ENCODE measurements at regions not wholly inside any gene's neighbourhood (a gene's known extent, or its start where the extent isn't known, plus 50 kb on each side); places are given as distances from the start of the nearest gene placed in this dataset.
"Not testable (repeated sequence)": the region's sequence is repeated elsewhere in the genome, so short reads cannot be mapped to it uniquely, and the experiment has no call there.

DNA sequence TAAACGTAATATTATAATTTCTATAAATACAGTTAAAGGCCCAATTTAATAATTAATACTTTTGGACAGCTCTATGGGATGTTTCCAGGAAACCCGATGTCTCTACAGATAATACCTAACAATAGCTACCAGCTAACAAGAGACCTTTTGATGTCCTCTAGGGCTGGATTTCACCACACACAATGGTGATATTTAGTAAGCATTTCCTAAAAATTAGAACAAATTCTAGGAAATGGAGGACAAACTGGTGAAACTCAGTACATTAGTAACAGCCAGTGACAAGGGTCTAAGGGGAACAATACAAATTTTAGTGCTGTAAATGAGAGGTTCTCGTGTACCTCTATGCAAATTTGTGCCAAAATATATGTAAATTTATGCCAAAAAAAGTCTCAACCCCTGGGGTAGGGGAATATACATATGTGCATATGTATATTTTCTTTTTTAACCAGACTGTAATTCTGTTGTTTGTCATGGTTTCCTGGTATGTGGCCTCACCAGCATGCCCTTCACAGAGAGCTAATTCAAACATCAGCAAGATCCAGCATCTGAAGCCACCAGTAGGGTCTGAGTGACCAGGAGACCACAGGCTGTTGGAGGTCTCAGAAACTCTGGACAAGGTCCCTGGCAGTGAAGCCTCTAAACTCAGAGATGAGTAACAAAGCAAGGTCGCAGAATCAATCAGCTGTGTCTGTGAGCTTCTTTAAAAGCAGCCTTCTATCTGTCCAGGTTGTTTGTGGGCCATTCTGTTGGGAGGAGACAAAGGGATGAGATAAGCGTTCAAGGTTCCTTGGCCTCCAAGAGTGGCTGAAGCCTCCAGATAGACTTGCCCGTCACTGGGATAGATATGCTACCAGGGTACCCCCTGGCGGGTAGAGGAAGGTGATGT lies 235.1 kb upstream of the RREB1 start:
- TF ChIP-seq ZFX (IDR thresholded peaks at IDR 0.05) = no peak
- TF ChIP-seq, protein P1, sequence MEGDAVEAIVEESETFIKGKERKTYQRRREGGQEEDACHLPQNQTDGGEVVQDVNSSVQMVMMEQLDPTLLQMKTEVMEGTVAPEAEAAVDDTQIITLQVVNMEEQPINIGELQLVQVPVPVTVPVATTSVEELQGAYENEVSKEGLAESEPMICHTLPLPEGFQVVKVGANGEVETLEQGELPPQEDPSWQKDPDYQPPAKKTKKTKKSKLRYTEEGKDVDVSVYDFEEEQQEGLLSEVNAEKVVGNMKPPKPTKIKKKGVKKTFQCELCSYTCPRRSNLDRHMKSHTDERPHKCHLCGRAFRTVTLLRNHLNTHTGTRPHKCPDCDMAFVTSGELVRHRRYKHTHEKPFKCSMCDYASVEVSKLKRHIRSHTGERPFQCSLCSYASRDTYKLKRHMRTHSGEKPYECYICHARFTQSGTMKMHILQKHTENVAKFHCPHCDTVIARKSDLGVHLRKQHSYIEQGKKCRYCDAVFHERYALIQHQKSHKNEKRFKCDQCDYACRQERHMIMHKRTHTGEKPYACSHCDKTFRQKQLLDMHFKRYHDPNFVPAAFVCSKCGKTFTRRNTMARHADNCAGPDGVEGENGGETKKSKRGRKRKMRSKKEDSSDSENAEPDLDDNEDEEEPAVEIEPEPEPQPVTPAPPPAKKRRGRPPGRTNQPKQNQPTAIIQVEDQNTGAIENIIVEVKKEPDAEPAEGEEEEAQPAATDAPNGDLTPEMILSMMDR (conservative IDR thresholded peaks at IDR 0.05) = no peak
- no peak overlapping the region for H3K27ac ChIP-seq

DNA sequence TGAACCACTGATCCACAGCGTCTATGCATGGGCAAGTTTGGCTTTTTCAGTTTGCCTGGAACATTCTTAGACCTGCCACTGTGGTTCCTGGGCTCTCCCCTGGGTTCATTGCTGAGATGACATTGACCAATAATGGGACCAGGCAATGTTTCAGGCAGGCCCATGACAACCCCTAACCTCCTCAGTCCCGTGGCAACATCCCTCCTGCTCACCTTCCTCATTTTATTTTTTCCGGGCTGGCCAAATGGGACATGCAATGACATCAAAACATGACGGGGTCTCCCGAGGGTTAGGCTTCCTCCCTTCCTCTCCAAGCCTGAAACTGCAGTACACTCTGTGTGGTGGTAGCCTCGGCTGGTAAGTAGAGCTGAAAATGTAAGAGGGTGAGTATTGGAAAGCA lies 234.0 kb upstream of the RREB1 start:
- TF ChIP-seq, protein P1 (conservative IDR thresholded peaks at IDR 0.05) = no peak
- no peak for TF ChIP-seq ZFX (IDR thresholded peaks at IDR 0.05)
- H3K27ac ChIP-seq = no peak overlapping the region

DNA sequence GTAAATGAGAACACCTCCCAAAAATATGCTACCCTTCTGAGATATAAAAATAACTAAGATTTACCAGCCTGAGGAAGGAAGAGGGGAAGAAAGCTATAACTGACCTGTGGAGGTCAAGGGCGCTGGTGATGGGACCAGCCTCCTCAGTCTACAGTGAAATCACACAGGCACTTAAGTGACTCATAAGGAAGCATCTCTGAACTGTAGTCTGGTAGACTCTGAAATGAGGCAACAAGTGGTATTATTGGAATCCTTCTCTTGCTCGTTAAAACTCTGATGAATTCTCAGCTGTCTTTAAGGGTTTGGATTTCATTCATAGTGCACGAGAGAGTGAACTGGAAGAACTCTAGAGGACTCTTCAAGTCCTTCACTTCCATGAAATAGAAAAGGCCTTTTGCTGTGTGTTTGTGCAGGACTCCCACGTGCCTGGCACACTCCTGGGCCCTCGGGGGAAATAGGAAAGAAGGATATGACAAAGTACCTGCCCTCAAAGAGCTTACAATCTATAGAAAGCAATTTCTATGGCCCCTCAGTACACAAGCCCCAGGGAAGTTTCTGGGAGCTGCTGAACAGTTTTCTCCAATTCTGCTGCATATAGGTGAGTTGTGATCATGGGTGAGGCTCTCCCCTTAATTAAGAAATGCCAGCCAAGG lies 231.8 kb upstream of the RREB1 start:
- TF ChIP-seq, protein P1 (conservative IDR thresholded peaks at IDR 0.05) = no peak
- no peak for TF ChIP-seq ZFX (IDR thresholded peaks at IDR 0.05)
- H3K27ac ChIP-seq = no peak overlapping the region

DNA sequence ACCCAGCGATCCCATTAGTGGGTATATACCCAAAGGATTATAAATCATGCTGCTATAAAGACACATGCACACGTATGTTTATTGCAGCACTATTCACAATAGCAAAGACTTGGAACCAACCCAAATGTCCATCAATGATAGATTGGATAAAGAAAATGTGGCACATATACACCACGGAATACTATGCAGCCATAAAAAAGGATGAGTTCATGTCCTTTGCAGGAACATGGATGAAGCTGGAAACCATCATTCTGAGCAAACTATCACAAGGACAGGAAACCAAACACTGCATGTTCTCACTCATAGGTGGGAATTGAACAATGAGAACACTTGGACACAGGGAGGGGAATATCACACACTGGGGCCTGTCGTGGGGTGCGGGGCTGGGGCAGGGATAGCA lies 230.0 kb upstream of the RREB1 start:
- not testable (repeated sequence) for H3K27ac ChIP-seq

DNA sequence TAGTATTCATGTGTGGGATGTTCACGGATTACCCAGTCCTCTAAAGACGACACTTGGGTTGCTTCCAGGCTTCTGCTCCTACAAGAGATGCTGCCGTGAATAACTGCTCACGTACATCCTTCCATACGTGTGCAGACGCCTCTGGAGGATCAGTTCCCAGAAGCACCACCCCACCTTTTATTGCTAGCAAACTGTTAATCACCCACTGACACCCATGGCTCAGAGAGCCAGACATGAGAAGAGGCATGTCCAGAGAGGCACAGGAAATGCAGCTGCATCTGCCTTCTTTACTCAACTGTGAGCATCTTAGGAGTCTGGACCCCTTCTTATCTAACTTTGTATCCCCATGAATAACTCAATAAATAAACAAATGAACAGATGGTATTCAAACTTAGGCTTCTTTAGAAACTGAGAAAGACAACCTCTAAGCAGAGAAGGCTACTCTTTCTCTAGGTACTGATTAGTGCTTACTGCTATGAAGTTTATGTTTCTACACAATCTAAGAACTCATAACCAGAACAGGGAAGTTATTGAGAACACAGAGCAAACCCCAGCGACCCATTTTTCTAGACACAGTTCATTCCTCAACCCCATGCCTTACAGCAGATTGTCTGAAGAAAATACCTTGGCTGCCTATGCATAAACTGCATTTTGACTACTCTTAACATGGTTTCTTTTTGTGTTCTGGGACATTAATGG lies 228.7 kb upstream of the RREB1 start:
- TF ChIP-seq ZFX (IDR thresholded peaks at IDR 0.05) = no peak
- TF ChIP-seq, protein P1 (conservative IDR thresholded peaks at IDR 0.05) = no peak
- H3K27ac ChIP-seq = no peak overlapping the region

DNA sequence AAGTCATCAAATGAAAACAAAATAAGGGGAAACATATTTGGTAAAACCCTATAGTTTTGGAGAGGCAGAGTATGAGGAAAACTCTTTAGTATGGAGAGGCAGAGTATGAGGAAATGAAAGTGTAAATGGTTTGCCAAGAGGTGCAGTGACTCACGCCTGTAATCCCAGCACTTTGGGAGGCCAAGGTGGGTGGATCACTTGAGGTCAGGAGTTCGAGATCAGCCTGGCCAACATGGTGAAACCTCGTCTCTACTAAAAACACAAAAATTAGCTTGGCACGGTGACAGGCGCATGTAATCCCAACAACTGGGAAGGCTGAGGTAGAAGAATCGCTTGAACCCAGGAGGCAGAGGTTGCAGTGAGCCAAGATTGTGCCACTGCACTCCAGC lies 228.2 kb upstream of the RREB1 start:
- not testable (repeated sequence) for H3K27ac ChIP-seq

DNA sequence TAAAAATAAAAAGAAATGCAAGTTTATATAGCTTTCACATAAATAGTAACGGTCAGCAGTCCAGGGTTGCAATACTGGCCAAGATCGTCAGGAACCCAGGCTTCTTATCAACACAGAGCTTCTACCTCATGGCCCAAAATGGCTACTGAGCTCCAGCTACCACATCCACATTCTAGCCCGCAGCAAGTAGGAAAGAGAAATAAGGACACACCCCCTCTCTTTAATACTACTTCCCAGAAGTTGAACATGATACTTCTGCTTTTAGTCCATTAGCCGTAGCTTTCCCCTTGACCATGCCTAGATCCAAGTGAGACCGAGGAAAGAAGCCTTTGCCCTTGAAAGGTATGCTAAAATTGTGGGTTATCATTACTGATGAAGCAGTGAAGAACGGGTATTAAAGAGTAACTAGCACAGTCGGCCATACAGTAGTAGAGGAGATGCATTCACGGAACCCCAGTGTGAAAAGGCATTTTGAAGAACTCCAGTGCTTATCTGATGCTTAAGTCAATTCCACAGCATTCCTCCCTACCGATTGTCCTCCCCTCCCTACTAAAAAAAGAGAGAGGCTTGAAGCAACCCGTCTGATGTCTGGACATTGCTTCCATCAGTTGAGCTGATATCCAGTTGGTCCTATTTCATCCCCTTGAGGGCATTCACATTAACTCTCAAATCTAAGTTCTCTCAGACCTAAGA lies 226.9 kb upstream of the RREB1 start:
- no peak overlapping the region for H3K27ac ChIP-seq
- no peak for TF ChIP-seq ZFX (IDR thresholded peaks at IDR 0.05)
- TF ChIP-seq, protein P1 (conservative IDR thresholded peaks at IDR 0.05) = no peak
